DMS153 treated with DMSO at 0.1 percent for 48 hours (cell line): ENCODE measurements at regions not wholly inside any gene's neighbourhood (a gene's known extent, or its start where the extent isn't known, plus 50 kb on each side); places are given as distances from the start of the nearest gene placed in this dataset.

Experiments used
- DNase-seq: peaks from one replicate; lab custom pipeline; 2025; ENCODE audit not compliant: unreplicated experiment; lab: John Stamatoyannopoulos, UW

DNA sequence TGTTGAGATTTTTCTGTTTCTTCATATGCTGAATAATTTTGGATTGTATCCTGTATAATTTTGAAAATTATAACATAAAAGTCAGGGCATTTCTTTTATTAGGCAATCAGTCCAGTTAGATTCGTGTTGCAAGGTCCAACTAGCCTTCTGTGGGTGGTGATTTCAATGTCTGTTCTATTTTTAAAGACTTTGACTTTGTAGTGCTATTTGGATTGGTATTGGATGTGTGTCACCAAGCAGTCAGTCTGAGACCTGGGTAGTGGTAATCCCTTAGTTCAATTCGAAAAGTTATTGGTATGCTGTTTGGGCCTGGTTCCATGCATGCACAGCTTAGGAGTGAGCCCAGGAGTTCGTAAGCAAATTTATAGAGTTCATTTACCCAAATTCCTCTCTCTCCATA is 82.2 kb downstream of the EPDR1 start:
- no peak for DNase-seq

DNA sequence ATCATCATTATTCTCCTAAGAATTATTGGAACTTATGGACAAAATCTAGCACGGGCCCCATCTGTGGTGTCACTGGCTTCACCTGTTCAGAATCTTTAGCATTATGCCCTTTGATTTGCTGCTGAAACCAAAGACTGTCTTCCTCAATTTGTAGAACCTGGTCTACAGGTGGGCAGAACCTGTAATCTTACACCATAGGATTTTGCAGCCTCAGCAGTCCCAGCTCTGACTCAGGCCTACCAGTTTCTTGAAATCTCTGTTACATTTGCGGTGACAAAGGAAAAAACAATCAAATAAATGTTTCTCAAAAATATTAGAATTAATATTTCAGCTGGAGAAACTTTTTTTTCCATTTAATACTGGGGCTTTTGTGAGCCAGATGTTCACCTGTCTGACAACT is 86.1 kb downstream of the EPDR1 start:
- DNase-seq = no peak

DNA sequence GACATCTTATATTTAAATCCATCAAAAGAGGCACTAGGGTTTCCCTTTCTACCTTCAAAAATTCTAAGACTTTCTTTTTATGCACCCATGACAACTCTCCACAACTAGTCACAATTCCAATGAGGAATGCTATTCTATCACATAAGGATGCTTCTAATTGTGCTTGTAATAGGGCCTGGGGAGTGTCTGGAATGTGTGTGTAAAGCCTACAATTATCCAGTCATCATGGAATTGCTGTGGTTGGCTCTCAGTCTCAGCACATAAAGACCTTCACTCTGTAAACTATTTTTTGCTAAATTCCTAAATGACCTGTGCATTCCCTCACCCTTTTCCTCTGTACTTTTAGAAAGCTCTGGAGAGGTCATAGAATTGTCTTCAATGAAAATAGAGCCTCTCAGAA is 86.7 kb downstream of the EPDR1 start:
- no peak for DNase-seq

DNA sequence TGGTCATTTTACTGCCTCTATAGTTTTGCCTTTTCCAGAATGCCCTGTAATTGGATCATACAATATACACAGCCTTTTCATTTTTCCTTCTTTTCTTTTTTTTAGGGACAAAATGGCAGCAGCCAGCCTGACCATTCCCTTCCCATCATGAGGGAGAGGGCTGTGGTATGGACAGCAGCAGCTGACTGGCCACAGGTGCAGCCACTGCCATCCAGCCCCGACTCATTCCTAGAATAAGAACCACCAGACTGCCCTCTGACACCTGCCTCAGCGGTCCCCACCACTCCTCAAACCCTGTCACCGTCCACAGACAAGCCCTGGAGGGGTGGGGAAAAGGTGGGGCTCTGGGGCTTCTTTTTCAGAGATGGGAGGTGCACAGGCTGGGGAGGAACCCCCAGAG is 92.8 kb downstream of the EPDR1 start:
- DNase-seq = no peak

DNA sequence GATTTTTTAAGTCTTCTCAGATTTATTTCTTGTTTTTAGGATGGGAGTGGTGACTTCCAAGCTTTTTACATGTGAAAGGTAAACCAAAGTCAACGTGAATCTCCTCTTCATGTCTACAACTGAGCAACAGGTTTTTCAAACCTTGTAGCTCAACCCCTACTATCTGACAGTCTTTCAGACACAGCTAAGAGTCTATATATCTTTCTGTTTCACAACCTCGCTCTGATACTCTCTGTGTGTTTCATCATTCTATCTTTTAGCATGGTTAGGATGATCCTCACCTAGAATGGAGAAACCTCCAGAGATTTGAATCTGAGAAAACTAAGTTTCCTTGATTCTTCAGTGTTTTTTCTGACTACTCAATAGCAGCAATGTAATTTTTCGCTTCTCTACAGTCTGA is 96.1 kb downstream of the EPDR1 start:
- no peak for DNase-seq

DNA sequence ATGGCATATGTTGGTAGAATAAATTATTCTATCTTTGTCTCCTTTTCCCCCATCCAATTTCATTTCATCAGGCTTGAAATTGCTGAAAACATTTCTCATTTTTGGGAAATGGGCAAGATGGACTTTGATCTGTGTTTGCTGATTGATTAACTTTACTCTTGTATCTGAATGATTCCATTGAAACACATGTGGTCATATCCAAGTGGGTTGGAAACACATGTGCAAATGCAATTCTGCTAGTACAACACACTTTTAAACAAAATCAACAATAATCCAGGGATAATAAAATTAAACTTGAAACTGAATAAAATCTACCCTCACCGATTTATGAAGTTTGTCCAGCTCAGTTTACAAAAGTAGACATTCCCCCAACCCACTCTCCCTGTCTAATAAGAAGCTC is 96.9 kb downstream of the EPDR1 start:
- DNase-seq = no peak

DNA sequence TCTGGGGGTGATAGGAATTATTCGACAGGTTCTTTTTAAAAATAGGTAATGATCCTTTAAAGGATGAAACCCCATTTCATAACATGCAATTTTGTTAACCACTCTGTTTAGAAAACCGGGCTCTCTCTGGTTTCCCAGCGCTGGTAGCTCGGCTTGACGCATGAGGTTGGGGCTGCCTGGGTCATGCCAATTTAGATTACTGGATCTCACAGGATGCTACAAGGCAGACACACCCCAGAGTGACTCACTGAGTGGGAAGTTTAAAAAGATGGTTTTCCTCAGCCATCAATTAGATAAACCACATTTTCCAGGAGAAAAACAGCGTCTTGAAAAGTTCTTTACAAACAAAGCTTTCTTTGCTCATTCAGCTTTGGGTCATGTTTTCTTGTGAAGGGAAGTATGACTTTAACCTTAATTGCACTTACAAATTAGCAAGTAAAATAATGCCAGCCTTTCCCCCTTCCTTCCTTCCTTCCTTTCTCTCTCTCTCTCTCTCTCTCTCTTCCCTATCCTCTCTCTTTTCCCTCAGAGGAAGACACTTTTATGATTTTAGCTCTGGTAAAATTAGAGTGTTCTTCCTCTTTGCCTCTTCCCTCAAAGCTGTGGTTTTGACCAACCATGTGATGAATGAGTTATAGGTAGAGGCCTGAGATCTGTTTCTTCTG is 99.8 kb downstream of the EPDR1 start:
- no peak for DNase-seq

DNA sequence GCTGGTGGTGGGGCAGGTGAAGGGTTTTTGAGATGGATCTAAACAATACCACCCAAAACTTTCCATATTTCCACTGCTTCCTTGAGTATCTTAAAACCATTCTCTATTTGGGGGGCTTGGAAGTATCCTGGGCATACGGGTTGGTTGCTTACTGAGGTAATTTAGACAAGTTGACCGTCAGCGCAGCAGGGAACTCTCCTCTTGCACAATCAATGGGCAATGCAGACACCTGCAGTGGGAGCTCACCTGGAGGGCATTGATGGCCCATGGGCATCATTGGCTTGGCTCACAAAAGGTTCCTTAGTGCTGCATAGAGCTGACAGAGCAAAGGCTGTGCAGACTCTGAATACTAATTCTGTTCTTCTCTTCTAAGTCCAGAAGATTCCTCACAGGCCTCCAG is 101.5 kb downstream of the EPDR1 start:
- no peak for DNase-seq

DNA sequence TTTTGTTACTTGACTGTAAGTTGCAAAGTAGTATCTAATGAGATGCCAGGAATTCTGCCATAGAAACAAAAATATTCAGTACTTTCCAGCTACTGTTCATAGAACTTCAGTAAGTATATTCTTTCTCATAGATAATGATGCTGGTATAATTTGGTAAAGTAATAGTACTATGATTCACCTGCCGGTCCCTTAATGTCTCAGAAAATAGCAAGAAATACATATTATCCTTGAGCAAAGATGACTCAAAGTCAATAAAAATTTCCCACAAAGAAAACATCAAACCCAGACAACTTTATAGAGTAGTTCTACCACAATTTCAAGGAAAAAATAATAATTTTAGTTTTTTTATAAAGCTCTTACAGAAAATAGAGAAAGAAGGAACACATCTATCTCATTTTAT is 105.4 kb downstream of the EPDR1 start:
- DNase-seq = no peak

DNA sequence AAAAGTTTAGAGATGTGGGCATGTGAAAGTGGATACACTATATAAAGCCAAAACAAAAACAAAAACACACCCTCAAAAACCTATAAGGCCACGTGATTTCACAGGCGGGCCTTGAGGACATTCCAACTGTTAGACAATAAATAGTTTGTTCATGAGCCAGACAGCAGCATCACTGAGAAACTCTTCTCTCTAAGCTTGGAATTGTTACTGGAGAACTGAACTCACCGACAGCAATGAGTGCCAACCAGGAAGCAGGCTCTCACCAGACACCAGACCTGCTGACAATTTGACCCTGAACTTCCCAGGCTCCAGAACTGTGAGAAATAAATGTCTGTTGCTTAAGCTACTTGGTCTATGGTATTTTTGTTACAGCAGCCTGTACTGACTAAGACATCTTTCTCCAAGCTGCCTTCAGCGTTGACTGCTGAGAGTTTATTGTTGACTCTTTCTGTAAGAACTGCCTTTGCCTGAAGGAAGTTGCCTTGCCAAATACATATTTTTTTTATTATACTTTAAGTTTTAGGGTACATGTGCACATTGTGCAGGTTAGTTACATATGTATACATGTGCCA is 107.5 kb downstream of the EPDR1 start:
- DNase-seq = no peak

DNA sequence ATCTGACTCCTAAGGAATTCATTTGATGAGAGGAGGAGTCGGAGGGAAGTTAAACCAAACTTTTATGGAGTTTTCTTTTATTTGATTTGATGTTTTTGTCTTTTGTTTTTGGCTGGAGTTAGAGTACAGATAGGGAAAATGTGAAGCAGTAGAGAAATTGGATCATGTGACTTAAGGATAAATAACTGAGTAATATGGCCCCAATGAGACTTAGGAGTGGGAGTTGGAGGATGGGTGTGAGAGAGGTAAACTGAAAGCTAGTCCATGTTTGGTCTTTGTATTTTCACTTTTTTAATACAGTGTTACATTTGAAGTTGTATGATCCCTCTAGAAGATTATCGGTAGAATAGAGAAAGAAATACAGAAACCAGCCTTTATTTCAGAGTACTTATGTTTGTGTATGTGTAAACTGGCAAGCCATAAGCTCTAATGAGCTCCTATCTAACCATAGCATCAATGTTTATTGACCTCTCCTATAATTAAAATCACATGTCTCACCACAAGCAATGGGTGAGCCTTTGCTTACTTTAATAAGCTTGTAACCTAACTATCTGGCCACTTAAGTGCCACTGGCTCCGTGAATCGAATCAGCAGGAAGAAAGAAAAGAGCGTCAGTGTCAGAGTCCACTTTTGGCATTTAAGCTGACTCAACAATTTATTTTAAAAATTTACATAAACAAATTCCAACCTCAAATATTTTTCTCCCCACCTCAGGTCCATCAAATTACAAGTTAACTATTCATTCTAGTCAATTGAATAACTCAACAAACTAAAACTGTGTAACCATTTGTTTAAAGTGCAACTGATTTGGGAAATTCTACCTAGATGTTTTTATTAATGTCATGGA is 113.8 kb downstream of the EPDR1 start:
- no peak for DNase-seq

DNA sequence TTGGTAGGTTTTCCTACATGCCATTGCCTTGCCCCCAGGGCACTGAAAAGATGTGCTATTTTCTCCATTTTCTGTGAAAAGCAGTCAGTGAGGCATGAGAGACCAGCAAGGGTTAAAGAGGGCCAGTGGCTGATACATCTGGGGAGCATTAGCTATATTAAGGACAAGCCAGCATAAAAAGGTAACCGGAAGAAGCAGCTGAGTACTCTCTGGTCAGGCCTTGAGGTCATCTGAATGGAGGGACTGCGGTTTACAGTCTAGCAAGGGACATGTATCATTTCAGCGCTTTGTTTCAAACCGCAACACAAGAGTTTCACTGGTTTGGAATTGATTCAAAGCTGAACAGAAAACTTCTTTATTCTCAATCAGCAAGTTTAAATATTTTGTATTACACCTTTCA is 120.4 kb downstream of the EPDR1 start:
- DNase-seq = no peak

DNA sequence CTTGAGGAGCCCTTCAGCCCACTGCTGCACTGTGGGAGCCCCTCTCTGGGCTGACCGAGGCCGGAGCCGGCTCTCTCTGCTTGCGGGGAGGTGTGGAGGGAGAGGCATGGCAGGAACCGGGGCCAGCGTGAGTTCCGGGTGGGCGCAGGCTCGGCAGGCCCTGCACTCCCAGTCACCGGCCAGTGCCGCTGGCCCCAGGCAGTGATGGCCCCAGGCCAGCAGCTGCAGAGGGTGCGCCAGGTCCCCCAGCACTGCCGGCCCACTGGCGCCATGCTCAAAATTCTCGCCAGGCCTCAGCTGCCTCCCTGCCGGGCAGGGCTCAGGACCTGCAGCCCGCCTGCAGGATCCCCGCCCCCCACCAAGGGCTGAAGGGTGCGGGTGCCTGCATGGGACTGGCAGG is 128.4 kb upstream of the STARD3NL start:
- no peak for DNase-seq

DNA sequence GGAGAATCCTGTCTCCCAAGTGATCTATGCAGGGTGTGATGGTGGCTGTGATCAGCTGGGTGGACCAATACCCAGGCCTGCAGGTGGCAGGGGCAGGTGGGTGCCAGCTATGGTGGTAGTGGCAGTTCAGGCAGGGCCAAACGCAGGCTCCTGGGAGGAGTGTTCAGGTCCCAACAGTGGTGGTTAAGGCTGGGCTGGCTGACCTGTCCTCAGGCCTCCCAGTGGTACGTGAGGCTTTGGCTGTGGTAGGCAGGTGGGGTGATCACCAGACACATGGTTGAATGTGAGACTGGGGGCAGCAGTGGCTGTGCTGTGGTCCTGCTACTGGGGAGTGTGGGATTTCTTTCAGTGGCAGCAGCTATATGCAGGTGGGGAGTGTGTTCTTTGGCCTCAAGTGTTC is 126.7 kb upstream of the STARD3NL start:
- DNase-seq = no peak

DNA sequence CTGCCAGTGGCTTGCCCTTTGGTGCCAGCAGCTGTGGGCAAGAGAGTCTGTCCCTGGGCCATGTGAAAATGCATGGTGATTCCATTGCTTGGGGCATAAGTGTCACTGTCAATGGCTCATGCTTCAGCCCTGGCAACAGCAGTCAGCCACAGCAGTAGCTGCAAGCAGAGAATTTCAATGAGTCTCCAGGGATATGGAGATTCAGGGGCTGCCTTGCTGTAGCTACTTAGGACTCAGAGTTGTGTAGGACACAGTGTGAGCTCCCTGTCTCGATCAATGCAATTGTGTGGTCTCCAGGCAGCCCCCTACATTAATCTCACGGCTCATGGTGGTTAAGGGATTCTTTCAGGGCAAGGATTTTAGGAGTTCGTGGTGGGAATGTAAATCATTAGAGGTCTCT is 126.3 kb upstream of the STARD3NL start:
- DNase-seq = no peak

DNA sequence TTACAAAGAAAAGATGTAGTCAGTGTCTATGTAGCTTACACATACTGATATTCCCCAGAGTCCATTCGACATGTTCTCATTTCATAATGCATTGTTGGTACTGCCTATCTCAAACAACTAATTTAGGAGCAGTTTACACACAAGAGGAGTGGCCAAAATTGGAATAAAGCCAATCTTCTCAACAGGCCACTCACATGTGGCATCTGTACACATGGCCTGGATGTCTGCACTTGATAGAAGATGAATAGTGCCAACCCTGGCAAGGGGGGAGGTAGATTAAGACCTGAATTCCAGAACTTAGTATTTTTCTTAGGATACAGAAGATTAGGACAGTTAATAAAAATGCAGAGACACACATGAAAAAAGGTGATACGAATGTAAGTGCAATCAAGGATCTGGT is 125.3 kb upstream of the STARD3NL start:
- DNase-seq = no peak

DNA sequence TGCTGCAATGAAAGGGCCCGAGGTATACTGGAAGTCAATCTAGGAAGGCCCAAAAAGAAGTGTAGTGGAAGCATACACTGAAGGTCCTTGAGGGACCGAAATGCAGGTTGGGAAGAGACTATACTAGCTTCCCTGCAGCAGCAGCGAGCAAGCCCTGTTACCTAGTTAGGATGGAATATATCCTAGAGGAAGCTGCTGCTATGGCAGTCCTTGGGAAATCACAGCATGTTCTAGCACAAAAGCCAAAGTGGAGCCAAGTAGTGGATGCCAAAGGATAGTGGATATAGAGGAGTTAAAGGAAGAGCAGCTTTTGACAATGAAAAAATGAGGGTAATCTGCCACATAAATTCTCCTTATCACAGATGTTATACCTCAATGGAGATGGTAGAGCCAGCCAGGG is 123.8 kb upstream of the STARD3NL start:
- no peak for DNase-seq

DNA sequence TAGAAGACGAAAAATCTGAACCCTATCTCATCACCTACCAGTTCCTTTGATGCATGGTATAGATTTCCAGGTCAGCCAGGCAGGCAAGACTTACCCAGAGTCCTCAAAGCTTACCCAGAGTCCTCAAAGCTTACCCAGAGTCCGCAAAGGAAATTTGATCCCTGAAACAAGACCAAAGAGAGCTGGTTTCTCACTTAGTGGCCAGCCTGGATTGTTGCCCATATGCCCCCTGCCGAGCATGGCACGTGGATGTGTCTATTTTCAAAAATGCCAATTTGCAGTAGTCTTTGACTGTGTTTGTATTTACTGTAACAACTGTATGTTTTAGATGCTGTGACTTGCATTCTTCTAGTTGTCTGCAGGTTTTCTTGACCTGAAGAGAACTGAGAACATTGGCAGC is 120.2 kb upstream of the STARD3NL start:
- no peak for DNase-seq

DNA sequence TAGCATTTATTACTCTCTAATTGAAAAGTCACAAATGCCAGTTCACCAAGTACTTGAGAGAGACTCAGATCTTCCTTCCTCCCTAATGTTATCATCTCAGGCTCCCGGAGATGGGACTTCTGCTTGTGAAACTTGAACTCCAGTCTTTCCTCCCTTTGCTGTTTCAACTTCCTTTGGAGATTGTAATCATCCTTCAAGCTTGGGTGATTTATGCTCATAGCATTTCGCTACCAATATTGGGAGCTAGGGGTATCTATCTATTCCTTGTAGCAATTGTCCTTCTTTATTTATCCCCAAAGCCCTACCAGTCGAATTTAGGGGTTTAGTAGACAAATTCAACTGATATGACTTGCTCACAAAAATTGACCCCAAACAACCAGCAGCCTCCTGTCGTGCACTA is 117.9 kb upstream of the STARD3NL start:
- DNase-seq = no peak

DNA sequence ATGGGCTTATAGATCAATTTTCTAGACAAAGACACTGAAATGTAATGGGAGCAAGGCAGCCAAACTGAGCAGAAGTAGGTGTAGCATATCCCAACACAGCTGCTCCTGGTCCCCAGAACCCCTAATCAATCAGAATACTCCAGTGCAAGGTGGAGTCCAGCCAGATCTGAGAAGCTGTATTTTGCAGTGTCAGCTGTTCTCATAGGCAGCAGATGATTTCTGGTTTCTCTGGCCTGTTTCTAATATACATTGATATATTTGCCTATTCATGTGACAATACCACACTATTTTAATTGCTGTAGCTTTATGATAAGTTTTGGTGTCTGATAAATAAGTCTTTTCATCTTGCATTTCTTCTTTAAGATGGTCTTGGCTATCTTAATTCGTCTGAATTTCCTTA is 117.4 kb upstream of the STARD3NL start:
- no peak for DNase-seq

DNA sequence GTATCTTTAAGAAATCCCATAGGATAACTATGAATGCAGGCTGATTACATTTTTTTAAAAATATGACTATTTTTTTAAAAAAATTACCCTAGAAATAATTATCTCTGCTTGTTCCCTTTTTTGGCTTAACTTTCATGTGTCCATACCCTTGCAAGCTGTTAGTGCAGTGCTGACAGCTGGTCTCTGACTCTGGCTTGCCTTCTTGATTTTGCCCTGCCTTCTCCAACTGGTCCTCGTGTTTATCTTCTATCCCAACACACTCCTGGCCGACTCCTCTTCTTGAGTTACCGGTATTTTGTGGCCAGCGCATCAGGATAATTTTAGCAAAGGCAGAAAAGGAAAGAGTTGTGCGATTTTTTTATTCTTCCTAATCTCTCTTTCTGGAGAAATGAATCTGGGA is 111.7 kb upstream of the STARD3NL start:
- DNase-seq = no peak

DNA sequence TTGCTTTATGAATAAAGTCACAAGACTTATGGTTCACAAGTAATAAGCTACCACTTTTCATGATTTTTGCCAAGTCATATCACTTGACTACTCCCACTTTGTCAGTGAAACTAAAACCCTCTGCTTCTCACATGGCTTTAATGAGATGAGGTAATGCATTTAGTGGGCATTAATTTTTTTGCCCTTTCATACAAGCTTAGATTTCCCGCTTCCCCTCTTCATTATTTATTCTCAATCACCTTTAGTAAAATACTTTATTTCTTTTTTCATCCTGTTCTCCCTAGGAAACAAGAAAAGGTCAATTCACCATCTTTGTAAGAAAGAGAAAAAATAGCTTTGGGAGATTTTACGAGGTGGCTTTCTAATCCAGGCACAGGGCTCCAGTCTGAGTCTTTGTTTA is 109.6 kb upstream of the STARD3NL start:
- no peak for DNase-seq

DNA sequence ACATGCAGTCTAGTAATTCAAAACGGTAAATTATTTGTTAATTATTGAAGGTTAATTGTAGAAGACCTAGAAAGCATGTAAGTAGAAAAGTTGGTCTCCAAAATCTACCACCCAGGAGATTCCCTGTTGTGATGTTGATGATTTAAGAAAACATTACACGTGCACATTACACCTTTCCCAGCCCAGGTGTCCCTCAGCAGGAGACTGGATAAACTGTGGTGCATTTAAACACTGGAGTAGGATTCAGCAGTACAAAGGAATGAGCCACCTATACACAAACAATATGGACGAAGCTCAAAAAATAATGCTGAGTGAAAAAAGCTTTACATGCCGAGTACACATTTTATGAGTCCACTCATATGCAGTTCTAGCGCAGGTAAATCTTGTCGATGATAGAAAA is 109.0 kb upstream of the STARD3NL start:
- DNase-seq = no peak
